HepG2 (cell line): ENCODE measurements at regions not wholly inside any gene's neighbourhood (a gene's known extent, or its start where the extent isn't known, plus 50 kb on each side); places are given as distances from the start of the nearest gene placed in this dataset.

Experiments used
- BHLHE40 ChIP-seq: IDR thresholded peaks from 2 replicates; pipeline ENCODE4 v1.6.1; 2011; ENCODE audit warnings: low read length, improper control_type of control experiment
- CENPBD1 ChIP-seq: sonication (generic); formaldehyde crosslinking; IDR thresholded peaks from 2 replicates; pipeline ENCODE4 v1.8.0; 2022; ENCODE audit warnings: missing genetic modification reagents, low read depth, mild to moderate bottlenecking, borderline replicate concordance
- KDM1A ChIP-seq: IDR thresholded peaks from 2 replicates; pipeline ENCODE4 v1.6.1; 2016; ENCODE audit warnings: missing compliant biosample characterization
- SP5 ChIP-seq: IDR thresholded peaks from 2 replicates; pipeline ENCODE4 v1.6.1; 2016; ENCODE audit warnings: low read depth, borderline replicate concordance
- ZNF207 ChIP-seq: fragments of 450-650 bp; IDR thresholded peaks from 2 replicates; pipeline ENCODE4 v1.6.1; 2016; ENCODE audit warnings: antibody characterized with exemption, borderline replicate concordance
- ZNF510 ChIP-seq: sonication (generic); formaldehyde crosslinking; IDR thresholded peaks from 2 replicates; pipeline ENCODE4 v1.4.0; 2020; ENCODE audit warnings: low read depth, mild to moderate bottlenecking, missing genetic modification reagents

- no peak for TF ChIP-seq BHLHE40
- TF ChIP-seq ZNF510: no peak
- no peak for TF ChIP-seq CENPBD1
- no peak for TF ChIP-seq KDM1A (CRISPR knock-in tag)
- TF ChIP-seq SP5 (CRISPR knock-in tag): no peak
- TF ChIP-seq ZNF207: no peak
These were observed 93.7 kb upstream of the DAB2 start for GRCh38 chr5:39518516-39518915.
